Peyer's patch (tissue), 4 donors: ENCODE measurements at regions not wholly inside any gene's neighbourhood (a gene's known extent, or its start where the extent isn't known, plus 50 kb on each side); places are given as distances from the start of the nearest gene placed in this dataset.
"Not testable (repeated sequence)": the region's sequence is repeated elsewhere in the genome, so short reads cannot be mapped to it uniquely, and the experiment has no call there.

Experiments used
- DNase-seq, 3 donors: peaks; one replicate each; pipeline ENCODE4 v3.0.0-alpha.2; 2017 to 2019
- H3K27ac ChIP-seq, 4 donors: fragments of 200-600 bp; sonication (generic); one replicate each; pipeline ENCODE4 v1.5.1; 2016 to 2019
- H3K27me3 ChIP-seq, 2 donors: fragments of 200-600 bp; sonication (generic); one replicate each; pipeline ENCODE4 v1.5.1; 2019
- H3K36me3 ChIP-seq, 3 donors: fragments of 200-600 bp; sonication (generic); one replicate each; pipeline ENCODE4 v1.5.1; 2016 to 2019
- H3K4me1 ChIP-seq, 4 donors: fragments of 200-600 bp; sonication (generic); one replicate each; pipeline ENCODE4 v1.5.1; 2016 to 2019
- H3K4me3 ChIP-seq, 4 donors: fragments of 200-600 bp; sonication (generic); 1 replicate in 3 of 4; 2 replicates in 1 of 4; pipeline ENCODE4 v1.5.1; 2016 to 2019; ENCODE audit warnings: mild to moderate bottlenecking in 1 of 4
- H3K9me3 ChIP-seq, 4 donors: fragments of 200-600 bp; sonication (generic); one replicate each; pipeline ENCODE4 v1.5.1; 2016 to 2019; ENCODE audit warnings: mild to moderate bottlenecking in 1 of 4
- CTCF ChIP-seq, 6 experiments: fragments of 450-650 bp in 4 of 6; fragments of 200-600 bp in 2 of 6; sonication (generic) in 1 of 6; IDR thresholded peaks; one replicate each; pipeline ENCODE4 v1.5.1; 2017 to 2019; ENCODE audit warnings: antibody characterized with exemption in 6 of 6, mild to moderate bottlenecking in 3 of 6, moderate library complexity in 1 of 6
- POLR2A ChIP-seq, 2 donors: fragments of 450-650 bp; IDR thresholded peaks; one replicate each; pipeline ENCODE4 v1.5.1; 2017; ENCODE audit warnings: antibody characterized with exemption in 2 of 2, mild to moderate bottlenecking in 2 of 2, moderate library complexity in 2 of 2

DNA sequence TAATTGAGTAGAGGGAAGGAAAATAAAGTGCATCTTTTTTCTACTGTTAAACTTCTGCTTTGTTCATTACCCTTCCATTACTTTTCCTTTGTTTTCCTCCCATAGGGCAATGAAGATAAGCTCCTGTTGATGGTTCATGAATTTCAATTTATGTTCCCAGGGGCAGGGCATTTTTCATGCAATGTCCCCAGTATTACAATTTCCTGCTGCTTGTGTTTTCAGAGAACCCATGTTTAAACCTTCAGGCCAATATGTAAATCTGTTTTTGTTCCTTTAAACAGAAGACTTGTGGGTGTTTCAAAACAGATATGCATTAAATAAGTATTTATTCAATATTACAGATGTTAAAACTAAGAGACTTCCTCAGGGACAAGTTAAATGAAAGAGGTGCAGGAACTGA is 834.5 kb downstream of the ZPLD1 start:
- DNase-seq = no peak
- no peaks in the 10 kb centered on the region for H3K36me3 ChIP-seq
- no peak for TF ChIP-seq POLR2A (IDR thresholded peaks at IDR 0.05)
- no peak for TF ChIP-seq CTCF (IDR thresholded peaks at IDR 0.05)
- no peaks in the 10 kb centered on the region for H3K4me1 ChIP-seq
- H3K4me3 ChIP-seq = no peak overlapping the region
- H3K27me3 ChIP-seq = no peaks in the 10 kb centered on the region
- H3K27ac ChIP-seq = no peak overlapping the region
- no peaks in the 10 kb centered on the region for H3K9me3 ChIP-seq

GRCh38 chr3:103271575-103271974 is 836.8 kb downstream of the ZPLD1 start:
- Histone ChIP-seq H3K4me1 (no peaks in the 10 kb centered on the region), H3K4me3 (no peak overlapping the region), H3K9me3 (no peaks in the 10 kb centered on the region), H3K36me3 (no peaks in the 10 kb centered on the region), H3K27me3 (no peaks in the 10 kb centered on the region), H3K27ac (no peak overlapping the region)
- TF ChIP-seq CTCF (IDR thresholded peaks at IDR 0.05) (no peak), POLR2A (IDR thresholded peaks at IDR 0.05) (no peak)
- no peak for DNase-seq

- Histone ChIP-seq H3K4me1 (no peaks in the 10 kb centered on the region), H3K36me3 (no peaks in the 10 kb centered on the region), H3K27ac (no peak overlapping the region), H3K27me3 (no peaks in the 10 kb centered on the region), H3K4me3 (no peak overlapping the region), H3K9me3 (no peaks in the 10 kb centered on the region)
- no peak for DNase-seq
- TF ChIP-seq CTCF (IDR thresholded peaks at IDR 0.05) (no peak), POLR2A (IDR thresholded peaks at IDR 0.05) (no peak)
Observed at GRCh38 chr3:103295974-103296570, 861.3 kb downstream of the ZPLD1 start.

DNA sequence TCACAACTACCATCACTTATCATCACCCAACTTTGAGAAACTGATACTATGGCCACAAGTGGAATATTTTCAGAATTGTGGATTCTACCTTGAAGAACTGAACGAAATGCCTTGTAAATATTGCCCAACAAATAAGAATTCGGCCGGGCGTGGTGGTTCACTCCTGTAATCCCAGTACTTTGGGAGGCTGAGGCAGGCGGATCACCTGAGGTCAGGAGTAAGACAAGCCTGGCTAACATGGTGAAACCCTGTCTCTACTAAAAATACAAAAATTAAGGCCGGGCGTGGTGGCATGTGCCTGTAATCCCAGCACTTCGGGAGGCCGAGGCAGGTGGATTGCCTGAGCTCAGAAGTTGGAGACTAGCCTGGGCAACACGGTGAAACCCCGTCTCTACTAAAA is 862.7 kb downstream of the ZPLD1 start:
- not testable (repeated sequence) for H3K36me3 ChIP-seq, DNase-seq, H3K27me3 ChIP-seq, H3K9me3 ChIP-seq, H3K4me1 ChIP-seq, H3K4me3 ChIP-seq, H3K27ac ChIP-seq

- Histone ChIP-seq H3K27me3 (no peaks in the 10 kb centered on the region), H3K9me3 (no peaks in the 10 kb centered on the region), H3K4me3 (no peak overlapping the region), H3K4me1 (no peaks in the 10 kb centered on the region), H3K36me3 (no peaks in the 10 kb centered on the region), H3K27ac (no peak overlapping the region)
- no peak for DNase-seq
- TF ChIP-seq CTCF (IDR thresholded peaks at IDR 0.05) (no peak), POLR2A (IDR thresholded peaks at IDR 0.05) (no peak)
Observed at GRCh38 chr3:103306104-103306503, 871.3 kb downstream of the ZPLD1 start.

DNA sequence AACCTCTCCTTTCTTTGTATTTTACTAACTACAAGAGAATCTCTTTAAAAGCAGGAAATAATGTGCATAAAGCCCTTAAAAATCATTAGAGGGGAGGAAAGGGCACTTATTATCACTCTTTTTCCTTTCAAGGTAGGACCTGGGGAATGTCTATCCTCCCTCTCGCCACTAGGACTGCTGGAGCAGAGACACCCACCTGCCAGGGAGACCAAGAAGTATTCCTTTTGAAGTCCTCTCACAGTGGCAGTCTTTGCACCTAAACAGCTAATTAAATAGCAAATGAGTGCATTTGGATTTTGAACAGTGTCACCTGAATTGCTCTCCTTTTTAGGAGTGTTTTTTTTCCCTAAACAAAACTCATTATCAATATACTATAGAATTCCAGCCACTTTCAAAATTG is 874.1 kb downstream of the ZPLD1 start:
- Histone ChIP-seq H3K27me3 (no peaks in the 10 kb centered on the region), H3K36me3 (no peaks in the 10 kb centered on the region), H3K4me1 (no peaks in the 10 kb centered on the region), H3K4me3 (no peak overlapping the region), H3K27ac (no peak overlapping the region), H3K9me3 (no peaks in the 10 kb centered on the region)
- no peak for TF ChIP-seq CTCF (IDR thresholded peaks at IDR 0.05)
- no peak for TF ChIP-seq POLR2A (IDR thresholded peaks at IDR 0.05)
- DNase-seq = no peak
